ENCODE measurements at regions not wholly inside any gene's neighbourhood (a gene's known extent, or its start where the extent isn't known, plus 50 kb on each side); places are given as distances from the start of the nearest gene placed in this dataset.
"Not testable (repeated sequence)": the region's sequence is repeated elsewhere in the genome, so short reads cannot be mapped to it uniquely, and the experiment has no call there.

DNA sequence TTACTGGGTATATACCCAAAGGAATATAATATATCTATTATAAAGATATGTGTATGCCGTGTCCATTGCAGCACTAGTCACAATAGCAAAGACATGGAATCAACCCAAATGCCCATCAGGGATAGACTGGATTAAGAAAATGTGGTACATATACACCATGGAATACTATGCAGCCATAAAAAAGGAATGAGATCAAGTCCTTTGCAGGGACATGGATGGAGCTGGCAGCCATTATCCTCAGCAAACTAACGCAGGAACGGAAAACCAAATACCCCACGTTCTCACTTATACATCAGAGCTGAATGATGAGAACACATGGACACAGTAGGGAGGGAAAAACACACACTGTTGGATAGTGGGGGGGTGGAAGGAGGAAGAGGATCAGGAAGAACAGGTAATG lies 206.7 kb downstream of the MSX2 start:
- not testable (repeated sequence) for TF ChIP-seq POLR2A (IDR thresholded peaks at IDR 0.05)
- TF ChIP-seq, protein P1, sequence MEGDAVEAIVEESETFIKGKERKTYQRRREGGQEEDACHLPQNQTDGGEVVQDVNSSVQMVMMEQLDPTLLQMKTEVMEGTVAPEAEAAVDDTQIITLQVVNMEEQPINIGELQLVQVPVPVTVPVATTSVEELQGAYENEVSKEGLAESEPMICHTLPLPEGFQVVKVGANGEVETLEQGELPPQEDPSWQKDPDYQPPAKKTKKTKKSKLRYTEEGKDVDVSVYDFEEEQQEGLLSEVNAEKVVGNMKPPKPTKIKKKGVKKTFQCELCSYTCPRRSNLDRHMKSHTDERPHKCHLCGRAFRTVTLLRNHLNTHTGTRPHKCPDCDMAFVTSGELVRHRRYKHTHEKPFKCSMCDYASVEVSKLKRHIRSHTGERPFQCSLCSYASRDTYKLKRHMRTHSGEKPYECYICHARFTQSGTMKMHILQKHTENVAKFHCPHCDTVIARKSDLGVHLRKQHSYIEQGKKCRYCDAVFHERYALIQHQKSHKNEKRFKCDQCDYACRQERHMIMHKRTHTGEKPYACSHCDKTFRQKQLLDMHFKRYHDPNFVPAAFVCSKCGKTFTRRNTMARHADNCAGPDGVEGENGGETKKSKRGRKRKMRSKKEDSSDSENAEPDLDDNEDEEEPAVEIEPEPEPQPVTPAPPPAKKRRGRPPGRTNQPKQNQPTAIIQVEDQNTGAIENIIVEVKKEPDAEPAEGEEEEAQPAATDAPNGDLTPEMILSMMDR (IDR thresholded peaks at IDR 0.05): not testable (repeated sequence)
